ENCODE measurements at regions not wholly inside any gene's neighbourhood (a gene's known extent, or its start where the extent isn't known, plus 50 kb on each side); places are given as distances from the start of the nearest gene placed in this dataset.

GRCh38 chr2:4695281-4695861 lies 992.0 kb downstream of the DCDC2C start:
- TF ChIP-seq CTCF (conservative IDR thresholded peaks at IDR 0.05; ENCODE audit: low read length) (no peak), EZH2phosphoT487 (IDR thresholded peaks at IDR 0.05; ENCODE audit: borderline replicate concordance) (no peak)
